ENCODE measurements at regions not wholly inside any gene's neighbourhood (a gene's known extent, or its start where the extent isn't known, plus 50 kb on each side); places are given as distances from the start of the nearest gene placed in this dataset.

GRCh38 chr5:133751421-133751820, 139.1 kb upstream of the FSTL4 start:
- Histone ChIP-seq H3K4me3 (ENCODE audit: severe bottlenecking) (no peak overlapping the region), H3K36me3 (ENCODE audit: low read depth) (no peaks in the 10 kb centered on the region), H3K4me1 (ENCODE audit: insufficient read depth, poor library complexity, severe bottlenecking) (peaks cover 12% of the 10 kb centered on the region), H3K27ac (ENCODE audit: poor library complexity, severe bottlenecking) (no peak overlapping the region), H3K9me3 (ENCODE audit: severe bottlenecking) (no peaks in the 10 kb centered on the region), H3K27me3 (ENCODE audit: insufficient read depth, poor library complexity, severe bottlenecking) (no peaks in the 10 kb centered on the region)
- TF ChIP-seq CTCF (IDR thresholded peaks at IDR 0.05; ENCODE audit: poor library complexity, severe bottlenecking) = no peak
- DNase-seq (ENCODE audit: low spot score) = no peak
- ATAC-seq (ENCODE audit: low read depth) = no peak

DNA sequence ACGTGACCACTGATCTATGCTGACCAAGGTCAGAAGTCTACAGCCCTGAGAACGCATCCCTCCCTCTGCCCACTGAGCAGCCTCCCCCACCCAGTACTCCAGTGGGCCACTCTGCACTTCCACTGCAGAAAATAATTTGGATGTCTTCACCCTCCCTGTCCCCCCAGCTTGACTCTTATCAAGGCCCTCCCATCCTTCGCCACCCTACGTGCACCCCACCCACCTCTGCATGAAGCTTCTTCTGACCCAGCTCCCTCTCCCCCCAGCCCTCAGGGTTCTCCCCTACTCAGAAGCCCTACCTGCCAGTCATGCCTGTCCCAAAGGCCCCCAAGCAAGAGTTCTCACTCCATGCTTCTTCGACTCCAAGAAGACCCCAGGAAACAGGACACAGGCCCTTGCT, 138.5 kb upstream of the FSTL4 start:
- H3K27me3 ChIP-seq (ENCODE audit: insufficient read depth, poor library complexity, severe bottlenecking) = no peaks in the 10 kb centered on the region
- H3K4me1 ChIP-seq (ENCODE audit: insufficient read depth, poor library complexity, severe bottlenecking) = peaks cover 12% of the 10 kb centered on the region
- DNase-seq (ENCODE audit: low spot score) (no peak), ATAC-seq (ENCODE audit: low read depth) (no peak)
- H3K36me3 ChIP-seq (ENCODE audit: low read depth) = no peaks in the 10 kb centered on the region
- no peak overlapping the region for H3K4me3 ChIP-seq (ENCODE audit: severe bottlenecking)
- H3K9me3 ChIP-seq (ENCODE audit: severe bottlenecking) = no peaks in the 10 kb centered on the region
- TF ChIP-seq CTCF (IDR thresholded peaks at IDR 0.05; ENCODE audit: poor library complexity, severe bottlenecking) = no peak
- H3K27ac ChIP-seq (ENCODE audit: poor library complexity, severe bottlenecking) = no peak overlapping the region

DNA sequence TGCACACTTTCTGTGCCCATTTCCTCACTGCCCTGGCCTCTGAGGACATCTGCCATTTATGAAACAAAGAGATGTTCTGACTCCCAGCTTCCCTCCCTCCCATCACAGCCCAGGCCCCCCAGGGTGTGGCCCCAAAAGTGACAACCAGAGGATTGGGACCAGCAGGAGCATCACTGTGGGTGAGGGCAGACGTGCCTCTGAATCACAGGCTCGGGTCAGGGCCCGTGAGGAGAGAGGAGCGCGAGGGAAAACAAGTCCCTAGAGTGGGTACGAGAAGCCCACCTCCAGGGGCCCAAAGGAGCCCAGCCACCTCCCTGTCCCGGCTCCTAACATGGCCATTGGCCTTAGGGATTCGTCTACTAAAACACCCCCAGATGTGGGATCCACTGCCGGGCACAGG, 138.0 kb upstream of the FSTL4 start:
- no peak for DNase-seq (ENCODE audit: low spot score)
- TF ChIP-seq CTCF (IDR thresholded peaks at IDR 0.05; ENCODE audit: poor library complexity, severe bottlenecking) = no peak
- no peak overlapping the region for H3K4me3 ChIP-seq (ENCODE audit: severe bottlenecking)
- H3K9me3 ChIP-seq (ENCODE audit: severe bottlenecking) = no peaks in the 10 kb centered on the region
- H3K27me3 ChIP-seq (ENCODE audit: insufficient read depth, poor library complexity, severe bottlenecking) = no peaks in the 10 kb centered on the region
- H3K4me1 ChIP-seq (ENCODE audit: insufficient read depth, poor library complexity, severe bottlenecking) = peaks cover 12% of the 10 kb centered on the region
- no peak for ATAC-seq (ENCODE audit: low read depth)
- no peaks in the 10 kb centered on the region for H3K36me3 ChIP-seq (ENCODE audit: low read depth)
- no peak overlapping the region for H3K27ac ChIP-seq (ENCODE audit: poor library complexity, severe bottlenecking)

- Histone ChIP-seq H3K27me3 (ENCODE audit: insufficient read depth, poor library complexity, severe bottlenecking) (no peaks in the 10 kb centered on the region), H3K36me3 (ENCODE audit: low read depth) (no peaks in the 10 kb centered on the region), H3K4me3 (ENCODE audit: severe bottlenecking) (no peak overlapping the region), H3K9me3 (ENCODE audit: severe bottlenecking) (no peaks in the 10 kb centered on the region), H3K4me1 (ENCODE audit: insufficient read depth, poor library complexity, severe bottlenecking) (peaks cover 10% of the 10 kb centered on the region), H3K27ac (ENCODE audit: poor library complexity, severe bottlenecking) (no peak overlapping the region)
- DNase-seq (ENCODE audit: low spot score) = no peak
- TF ChIP-seq CTCF (IDR thresholded peaks at IDR 0.05; ENCODE audit: poor library complexity, severe bottlenecking) = no peak
- ATAC-seq (ENCODE audit: low read depth) = no peak
These were observed 137.1 kb upstream of the FSTL4 start for GRCh38 chr5:133749331-133749985.

DNA sequence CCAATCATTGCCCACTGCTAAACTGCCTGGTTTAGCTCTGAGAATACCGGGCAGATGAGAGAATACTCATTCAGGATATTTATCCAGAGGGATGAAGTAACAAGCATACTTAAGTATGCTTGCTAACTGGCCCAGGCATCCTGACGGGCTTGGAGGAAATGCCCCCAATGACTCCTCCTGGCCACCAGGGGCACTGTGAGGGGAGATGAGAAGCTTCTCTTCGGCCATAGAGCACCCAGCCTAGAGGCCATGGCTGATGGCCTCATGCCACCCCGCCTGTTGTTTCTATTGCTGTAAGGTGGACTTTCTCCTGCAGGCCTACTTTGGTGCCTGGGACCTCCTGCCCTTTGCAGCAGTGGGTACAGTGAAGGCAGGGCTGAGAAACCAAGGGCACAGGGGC, 134.5 kb upstream of the FSTL4 start:
- DNase-seq (ENCODE audit: low spot score) = no peak
- no peak for TF ChIP-seq CTCF (IDR thresholded peaks at IDR 0.05; ENCODE audit: poor library complexity, severe bottlenecking)
- H3K4me1 ChIP-seq (ENCODE audit: insufficient read depth, poor library complexity, severe bottlenecking) = no peaks in the 10 kb centered on the region
- ATAC-seq (ENCODE audit: low read depth) = no peak
- no peaks in the 10 kb centered on the region for H3K9me3 ChIP-seq (ENCODE audit: severe bottlenecking)
- H3K36me3 ChIP-seq (ENCODE audit: low read depth) = no peaks in the 10 kb centered on the region
- H3K27me3 ChIP-seq (ENCODE audit: insufficient read depth, poor library complexity, severe bottlenecking) = no peaks in the 10 kb centered on the region
- H3K4me3 ChIP-seq (ENCODE audit: severe bottlenecking) = no peak overlapping the region
- no peak overlapping the region for H3K27ac ChIP-seq (ENCODE audit: poor library complexity, severe bottlenecking)

Data from RWPE2 (cell line).